ENCODE measurements at regions not wholly inside any gene's neighbourhood (a gene's known extent, or its start where the extent isn't known, plus 50 kb on each side); places are given as distances from the start of the nearest gene placed in this dataset.

DNA sequence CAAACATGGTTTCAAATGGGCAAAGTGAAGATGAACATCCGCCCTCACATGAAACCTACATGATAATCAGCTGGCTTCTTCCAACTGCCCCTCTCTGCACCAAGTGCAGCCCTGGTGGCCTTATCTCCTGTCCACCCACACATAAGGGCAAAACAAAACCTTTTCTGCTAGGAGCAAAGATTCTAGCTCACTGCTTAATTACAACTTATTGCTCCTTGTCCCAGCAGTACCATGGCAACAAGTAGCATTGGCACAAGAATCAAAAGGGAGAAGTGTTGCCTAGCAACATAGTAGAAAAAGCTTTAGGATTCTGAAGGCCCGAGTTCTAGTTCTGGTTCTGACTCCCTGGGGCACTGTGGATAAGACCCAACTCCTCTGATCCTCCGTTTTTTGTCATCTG, 68.7 kb upstream of the BMAL1 start:
- TF ChIP-seq CTCF (conservative IDR thresholded peaks at IDR 0.05; ENCODE audit: low read depth, low read length) (no peak), EZH2phosphoT487 (IDR thresholded peaks at IDR 0.05; ENCODE audit: borderline replicate concordance, low read length) (no peak), EZH2 (IDR thresholded peaks at IDR 0.05; ENCODE audit: low read length, unreplicated experiment) (no peak)

Data from PC-3 (cell line).